CD4-positive, alpha-beta T cell treated with Interferon alpha-2 for 1 hour (primary cell): ENCODE measurements at regions not wholly inside any gene's neighbourhood (a gene's known extent, or its start where the extent isn't known, plus 50 kb on each side); places are given as distances from the start of the nearest gene placed in this dataset.

Experiments
- DNase-seq, 2 donors: peaks; one replicate each; pipeline ENCODE4 v3.0.0-alpha.2; 2020 to 2022

DNA sequence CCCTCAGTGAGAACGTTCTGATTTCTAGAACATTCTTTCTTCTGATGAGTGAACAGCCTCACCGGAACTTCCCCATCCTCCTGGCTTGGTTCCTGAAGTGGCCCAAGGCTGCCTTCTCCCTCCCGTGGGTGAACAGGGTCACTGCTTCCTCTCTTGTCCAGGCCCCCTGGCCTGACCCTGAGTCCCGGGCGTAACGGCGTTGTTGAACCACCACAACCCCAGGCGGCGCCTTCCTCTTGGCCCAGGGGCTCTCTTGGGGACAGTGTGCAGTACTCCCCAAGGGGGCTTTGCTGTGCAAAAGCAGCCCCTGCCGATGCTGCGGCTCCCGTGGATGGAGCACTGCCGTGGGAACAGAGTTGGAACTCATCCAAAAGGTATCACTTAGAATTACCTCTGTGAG, 147.2 kb downstream of the TSN start:
- no peak for DNase-seq

DNA sequence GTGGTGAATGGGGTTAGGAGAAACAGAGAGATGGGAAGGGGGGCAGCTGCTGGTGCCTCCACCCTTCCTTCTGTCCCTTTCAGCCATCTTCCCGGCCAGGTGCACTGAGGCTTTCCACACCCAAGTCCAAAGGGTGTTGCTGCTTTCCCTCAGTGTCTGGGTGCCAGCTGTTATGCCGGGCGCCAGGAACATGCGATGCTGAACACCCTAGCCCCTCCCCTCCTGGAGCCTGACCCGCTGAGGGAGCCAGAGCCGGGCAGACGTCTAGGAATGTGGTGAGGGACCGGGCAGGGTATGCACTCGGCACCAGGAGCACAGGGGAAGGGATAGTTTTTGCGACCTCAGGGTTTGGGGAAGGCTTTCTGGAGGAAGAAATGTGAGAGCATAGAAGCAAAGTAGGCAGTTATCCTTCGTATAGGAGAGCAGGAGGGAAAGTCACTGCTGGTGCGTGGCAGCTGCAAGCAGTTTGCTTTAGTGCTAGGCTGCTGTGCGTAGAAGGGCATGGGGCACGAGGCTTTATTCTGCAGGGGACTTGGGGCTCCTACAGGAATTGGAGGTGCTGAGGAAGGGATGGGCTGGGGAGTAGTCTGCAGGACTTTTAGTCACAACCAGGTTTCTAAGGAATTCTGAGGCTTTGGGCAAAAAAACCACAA, 147.7 kb downstream of the TSN start:
- DNase-seq, result no peak

GRCh38 chr2:121904656-121905055, 149.2 kb downstream of the TSN start:
- DNase-seq, result no peak

- no peak for DNase-seq
These were observed 149.8 kb downstream of the TSN start for GRCh38 chr2:121905201-121905600.

DNA sequence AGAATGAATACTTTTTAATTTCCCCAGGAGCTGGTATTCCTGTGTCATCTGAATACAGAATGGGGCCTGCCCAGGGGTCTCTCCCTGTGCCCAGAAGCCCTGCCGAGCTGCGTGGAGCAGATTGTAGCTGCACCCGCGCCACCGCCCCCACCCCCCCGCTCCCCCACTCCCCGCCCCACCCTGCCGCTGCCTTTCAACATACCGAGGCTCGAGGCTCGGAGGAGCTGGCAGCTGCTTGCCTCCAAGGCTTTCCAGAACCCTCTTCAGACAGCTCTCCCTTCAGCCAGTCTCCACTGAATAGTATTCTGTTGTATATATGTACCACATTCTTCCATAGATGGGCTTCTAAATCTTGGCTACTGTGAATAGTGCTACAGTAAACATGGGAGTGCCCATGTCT, 150.7 kb downstream of the TSN start:
- no peak for DNase-seq

DNA sequence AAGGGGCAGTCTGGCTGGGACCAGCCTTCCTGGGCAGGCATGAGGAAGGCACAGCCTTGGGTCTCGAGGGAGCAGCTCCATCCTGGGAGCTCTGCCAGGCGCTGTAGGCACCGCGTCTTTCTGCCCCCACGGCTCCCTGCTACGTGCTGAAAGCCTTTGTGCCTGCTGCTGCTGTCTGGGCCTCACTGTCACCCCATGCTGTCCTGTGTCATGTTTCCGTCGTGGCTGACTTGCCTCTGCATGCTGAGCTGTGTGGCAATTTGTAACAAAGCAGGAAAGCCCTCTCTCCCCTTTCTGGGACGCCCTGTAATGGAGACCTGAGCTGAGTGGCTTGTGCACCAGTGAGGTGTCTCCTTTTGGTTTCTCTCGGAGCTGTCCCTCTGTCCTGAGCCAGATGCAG, 152.5 kb downstream of the TSN start:
- DNase-seq, result no peak

- DNase-seq, result no peak
These were observed 154.7 kb downstream of the TSN start for GRCh38 chr2:121910139-121910538.

- no peak for DNase-seq
These were observed 155.6 kb downstream of the TSN start for GRCh38 chr2:121911036-121911435.

GRCh38 chr2:121917143-121917542, 161.7 kb downstream of the TSN start:
- no peak for DNase-seq

- DNase-seq, result no peak
These were observed 162.8 kb downstream of the TSN start for GRCh38 chr2:121918231-121918630.

- DNase-seq, result no peak
These were observed 164.4 kb downstream of the TSN start for GRCh38 chr2:121919803-121920202.

GRCh38 chr2:121925466-121925865, 170.0 kb downstream of the TSN start:
- no peak for DNase-seq

DNA sequence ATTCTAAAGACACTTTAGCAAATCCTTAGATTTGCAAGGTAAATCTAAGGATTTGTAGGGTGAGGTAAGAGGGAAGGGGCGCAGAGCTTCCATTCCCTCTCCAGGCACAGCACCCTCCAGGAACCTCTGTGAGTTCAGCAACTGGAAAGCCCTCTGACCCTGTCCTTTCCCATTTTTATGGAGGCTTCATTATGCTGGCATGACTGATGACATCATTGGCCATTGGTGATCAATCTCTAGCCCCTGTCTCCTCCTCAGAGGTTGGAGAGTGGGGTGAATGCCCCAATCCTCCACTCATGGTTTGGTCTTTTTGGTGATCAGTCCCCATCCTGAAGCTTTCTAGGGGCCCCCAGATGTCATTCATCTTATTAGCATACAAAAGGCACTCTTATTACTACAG, 187.8 kb downstream of the TSN start:
- no peak for DNase-seq

DNA sequence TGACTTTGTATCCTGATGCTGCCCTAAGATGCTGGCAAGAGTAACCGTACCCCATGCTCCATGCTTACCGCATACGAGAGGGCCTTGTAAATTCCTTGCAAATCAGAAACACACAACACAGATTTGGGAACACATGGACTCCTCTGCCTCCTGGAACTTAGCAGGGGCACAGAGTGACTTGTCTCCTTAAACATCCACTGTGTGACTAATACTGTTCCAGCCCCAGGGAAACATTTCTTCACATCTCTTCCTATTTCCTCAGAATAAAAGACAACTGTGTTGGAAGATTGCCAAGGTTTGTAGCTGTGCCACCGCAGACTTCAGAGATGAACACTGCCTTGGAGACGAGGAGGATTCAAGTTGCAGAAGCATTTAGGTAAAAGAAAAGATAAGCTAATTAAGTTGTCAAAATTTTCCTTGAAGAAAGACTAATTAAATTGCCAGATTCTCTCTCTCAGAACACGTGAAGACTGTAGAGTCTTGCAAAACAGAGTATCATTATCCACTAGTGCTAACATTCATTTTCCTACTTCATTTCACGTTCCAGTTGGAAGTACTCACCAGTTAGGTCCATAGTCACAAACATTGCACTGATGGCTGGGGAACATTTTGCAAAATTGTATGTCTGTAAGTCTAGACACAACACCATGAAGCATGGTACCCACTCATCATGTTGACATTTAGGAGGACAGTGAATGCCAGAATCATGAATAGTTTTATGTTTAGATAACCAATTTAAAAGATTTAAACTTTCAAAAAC, 188.8 kb downstream of the TSN start:
- DNase-seq, result no peak

GRCh38 chr2:121947674-121948073, 192.2 kb downstream of the TSN start:
- no peak for DNase-seq

- no peak for DNase-seq
These were observed 193.8 kb downstream of the TSN start for GRCh38 chr2:121949271-121949670.

- no peak for DNase-seq
These were observed 200.0 kb downstream of the TSN start for GRCh38 chr2:121955426-121955825.

DNA sequence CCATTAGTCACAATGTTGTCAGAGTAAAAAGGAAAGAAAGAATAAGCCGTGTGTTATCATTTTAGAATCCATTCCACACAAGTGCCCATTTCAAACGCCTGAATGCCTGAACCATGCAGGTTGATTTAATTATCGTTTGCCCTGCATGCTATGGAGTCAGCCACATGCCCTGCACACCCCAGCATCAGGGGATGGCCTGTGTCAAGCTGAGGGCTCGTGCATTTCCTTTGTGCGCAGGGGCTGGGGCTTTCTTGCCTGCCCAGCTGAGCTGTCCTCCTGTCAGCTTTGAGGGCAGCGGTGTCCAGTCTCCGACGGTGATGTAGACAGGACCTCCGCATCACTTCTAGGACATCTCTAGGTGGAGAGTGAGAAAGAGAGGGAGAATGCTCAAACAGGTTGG, 200.4 kb downstream of the TSN start:
- no peak for DNase-seq

GRCh38 chr2:121960251-121960650, 204.8 kb downstream of the TSN start:
- no peak for DNase-seq

DNA sequence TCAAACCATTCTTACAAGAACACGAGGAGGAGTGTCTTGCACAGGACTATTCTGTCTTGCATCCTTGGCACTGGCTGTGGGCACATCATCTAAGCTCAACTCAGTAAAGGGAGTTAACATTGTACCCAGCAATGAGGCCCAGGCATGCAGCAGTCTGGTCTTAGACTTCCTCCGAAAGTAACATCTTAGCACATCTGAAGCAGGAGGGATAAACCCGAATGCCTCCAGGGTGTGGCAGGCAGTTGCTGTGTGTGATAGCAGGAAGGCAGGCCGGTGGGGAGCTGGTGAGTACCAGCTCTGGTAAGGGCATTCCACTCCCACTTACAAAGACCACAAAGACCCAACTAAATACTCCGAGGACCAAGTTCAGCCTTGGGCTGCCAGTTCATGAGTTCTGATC, 206.3 kb downstream of the TSN start:
- no peak for DNase-seq

DNA sequence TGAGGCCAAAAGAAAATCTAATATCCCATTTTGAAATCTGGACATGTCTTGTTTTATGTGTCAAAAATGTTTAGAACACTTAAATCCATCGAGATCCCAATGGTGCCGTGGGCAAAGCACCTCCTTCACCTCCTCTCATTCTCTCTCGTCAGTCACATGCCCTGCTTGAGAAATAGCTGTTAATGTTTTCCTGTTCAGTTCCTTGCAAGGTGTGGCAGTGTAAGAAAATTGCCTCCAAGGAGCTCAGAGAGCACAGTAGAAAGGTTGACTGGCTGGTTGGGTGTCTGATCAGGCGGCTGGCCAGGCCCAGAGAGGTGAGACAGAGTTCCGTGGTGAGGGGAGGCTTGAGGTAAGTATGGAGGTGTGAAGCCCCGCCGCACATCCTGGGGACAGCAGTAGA, 210.2 kb downstream of the TSN start:
- DNase-seq, result no peak

DNA sequence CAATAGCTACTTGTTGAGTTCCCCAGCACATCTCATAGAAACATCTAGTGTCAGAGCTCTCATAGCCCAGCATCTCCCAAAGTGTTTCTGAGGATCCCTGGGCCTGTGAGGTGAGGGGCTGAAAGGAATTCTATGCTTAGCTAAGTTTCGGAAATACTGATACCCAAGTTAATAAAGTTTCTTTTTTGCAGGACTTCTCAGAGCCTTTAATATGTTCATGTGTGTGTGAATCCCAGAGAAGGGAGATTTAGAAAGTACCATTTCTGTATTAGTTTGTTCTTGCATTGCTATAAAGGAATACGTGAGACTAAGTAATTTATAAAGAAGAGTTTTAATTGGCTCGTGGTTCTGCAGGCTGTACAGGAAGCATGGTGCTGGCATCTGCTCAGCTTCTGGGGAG, 211.2 kb downstream of the TSN start:
- no peak for DNase-seq

DNA sequence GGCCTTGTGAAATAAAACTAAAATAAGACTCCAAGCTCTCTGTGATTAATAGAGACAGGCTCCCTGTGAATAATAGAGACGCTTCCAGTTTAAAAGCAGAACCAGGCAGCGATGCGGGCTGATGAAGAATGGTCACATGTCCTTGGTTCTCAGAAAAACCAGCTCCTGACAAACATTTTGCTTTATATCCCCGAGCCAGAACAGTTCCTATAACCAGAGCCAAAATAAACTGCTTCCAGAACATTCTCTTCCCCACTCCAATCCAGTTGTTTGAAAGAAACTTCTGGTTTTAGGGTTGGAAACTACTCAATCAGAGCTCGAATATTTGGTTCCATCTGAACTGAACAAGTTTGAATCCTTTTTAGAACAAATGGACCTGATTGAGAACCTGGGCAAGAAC, 213.7 kb downstream of the TSN start:
- DNase-seq, result no peak

DNA sequence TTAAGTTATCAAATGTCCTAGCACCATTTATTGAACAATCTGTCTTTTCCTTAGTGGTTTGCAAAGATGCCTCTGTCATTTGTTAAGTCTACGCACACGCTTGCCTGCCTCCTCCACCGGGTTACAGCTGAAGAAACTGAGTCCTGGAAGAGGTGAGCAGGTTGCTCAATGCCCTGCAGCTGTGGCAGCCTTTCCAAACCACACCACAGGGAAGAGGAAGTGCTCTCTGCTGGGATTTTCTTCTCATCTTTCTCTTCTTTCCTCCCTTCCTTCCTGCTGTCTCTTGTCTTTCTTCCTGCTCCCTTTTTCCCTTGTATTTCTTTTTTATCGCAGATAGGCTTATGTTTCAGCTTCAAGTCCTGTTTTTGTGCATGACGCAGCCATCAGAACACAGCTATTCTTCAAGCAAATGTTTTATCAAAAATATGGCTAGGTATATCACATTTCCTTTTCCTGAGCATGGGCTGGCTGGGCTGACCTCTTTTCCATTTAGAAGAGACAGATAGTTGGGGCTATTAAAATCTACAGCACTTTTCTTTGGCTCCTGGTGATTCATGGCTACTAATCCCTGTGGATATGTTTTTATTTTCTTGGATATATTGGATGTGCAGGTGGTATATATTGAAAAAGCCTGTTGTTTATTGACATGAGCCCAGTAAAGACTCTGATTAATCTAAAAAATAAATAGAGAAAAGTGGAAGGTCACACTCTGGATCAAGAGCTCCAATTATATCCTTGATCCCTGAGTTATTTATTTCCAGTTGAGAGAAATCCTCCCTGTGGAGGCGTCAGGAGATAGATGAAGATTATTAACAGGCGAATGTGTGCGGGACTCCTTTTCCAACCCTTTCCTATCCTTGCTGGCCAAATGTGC, 214.6 kb downstream of the TSN start:
- no peak for DNase-seq
